ENCODE measurements at regions not wholly inside any gene's neighbourhood (a gene's known extent, or its start where the extent isn't known, plus 50 kb on each side); places are given as distances from the start of the nearest gene placed in this dataset.

- TF ChIP-seq CTCF (IDR thresholded peaks at IDR 0.05; ENCODE audit: low read depth, low read length, missing input control) (no peak), TAF1 (conservative IDR thresholded peaks at IDR 0.05) (no peak)
Measured at GRCh38 chr9:13904311-13904710, 409.6 kb downstream of the NFIB start.
